ENCODE measurements at regions not wholly inside any gene's neighbourhood (a gene's known extent, or its start where the extent isn't known, plus 50 kb on each side); places are given as distances from the start of the nearest gene placed in this dataset.

DNA sequence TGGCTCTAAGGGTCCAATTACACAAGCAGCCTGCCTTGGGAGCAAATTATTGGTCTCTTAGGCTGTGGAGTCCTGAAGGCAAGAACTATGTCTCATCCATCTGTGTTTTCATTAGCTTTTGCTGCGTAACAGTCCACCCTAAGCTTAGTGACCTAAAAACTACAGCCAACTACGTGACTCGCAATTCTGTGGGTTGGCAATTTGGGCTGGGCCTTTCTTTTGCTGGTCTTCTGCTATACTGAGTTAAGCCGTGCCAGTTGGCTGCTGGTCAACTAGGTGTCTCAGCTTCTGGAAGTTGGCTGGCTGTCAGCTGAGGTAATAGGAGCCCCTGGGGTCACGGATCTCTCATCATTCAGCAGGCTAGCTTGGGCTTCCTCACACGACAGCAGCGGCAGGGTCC is 205.6 kb upstream of the S100G start:
- H3K4me3 ChIP-seq: no peak overlapping the region
- H3K36me3 ChIP-seq (ENCODE audit: low read depth, missing control alignments): no peaks in the 10 kb centered on the region
- no peak overlapping the region for H3K27ac ChIP-seq
- WGBS, 2 donors: 75 to 100% methylated on average over 4 to 5 of the region's 7 CpGs
- no peak for DNase-seq
- intact Hi-C loops (cut with DNase I; ENCODE audit: low total_unique reads): no loop called here
- no peaks in the 10 kb centered on the region for H3K9me3 ChIP-seq
- no peaks in the 10 kb centered on the region for H3K27me3 ChIP-seq
- TF ChIP-seq, protein P1, sequence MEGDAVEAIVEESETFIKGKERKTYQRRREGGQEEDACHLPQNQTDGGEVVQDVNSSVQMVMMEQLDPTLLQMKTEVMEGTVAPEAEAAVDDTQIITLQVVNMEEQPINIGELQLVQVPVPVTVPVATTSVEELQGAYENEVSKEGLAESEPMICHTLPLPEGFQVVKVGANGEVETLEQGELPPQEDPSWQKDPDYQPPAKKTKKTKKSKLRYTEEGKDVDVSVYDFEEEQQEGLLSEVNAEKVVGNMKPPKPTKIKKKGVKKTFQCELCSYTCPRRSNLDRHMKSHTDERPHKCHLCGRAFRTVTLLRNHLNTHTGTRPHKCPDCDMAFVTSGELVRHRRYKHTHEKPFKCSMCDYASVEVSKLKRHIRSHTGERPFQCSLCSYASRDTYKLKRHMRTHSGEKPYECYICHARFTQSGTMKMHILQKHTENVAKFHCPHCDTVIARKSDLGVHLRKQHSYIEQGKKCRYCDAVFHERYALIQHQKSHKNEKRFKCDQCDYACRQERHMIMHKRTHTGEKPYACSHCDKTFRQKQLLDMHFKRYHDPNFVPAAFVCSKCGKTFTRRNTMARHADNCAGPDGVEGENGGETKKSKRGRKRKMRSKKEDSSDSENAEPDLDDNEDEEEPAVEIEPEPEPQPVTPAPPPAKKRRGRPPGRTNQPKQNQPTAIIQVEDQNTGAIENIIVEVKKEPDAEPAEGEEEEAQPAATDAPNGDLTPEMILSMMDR (IDR thresholded peaks at IDR 0.05): no peak
- no peak for TF ChIP-seq POLR2A (IDR thresholded peaks at IDR 0.05)
- no peaks in the 10 kb centered on the region for H3K4me1 ChIP-seq

DNA sequence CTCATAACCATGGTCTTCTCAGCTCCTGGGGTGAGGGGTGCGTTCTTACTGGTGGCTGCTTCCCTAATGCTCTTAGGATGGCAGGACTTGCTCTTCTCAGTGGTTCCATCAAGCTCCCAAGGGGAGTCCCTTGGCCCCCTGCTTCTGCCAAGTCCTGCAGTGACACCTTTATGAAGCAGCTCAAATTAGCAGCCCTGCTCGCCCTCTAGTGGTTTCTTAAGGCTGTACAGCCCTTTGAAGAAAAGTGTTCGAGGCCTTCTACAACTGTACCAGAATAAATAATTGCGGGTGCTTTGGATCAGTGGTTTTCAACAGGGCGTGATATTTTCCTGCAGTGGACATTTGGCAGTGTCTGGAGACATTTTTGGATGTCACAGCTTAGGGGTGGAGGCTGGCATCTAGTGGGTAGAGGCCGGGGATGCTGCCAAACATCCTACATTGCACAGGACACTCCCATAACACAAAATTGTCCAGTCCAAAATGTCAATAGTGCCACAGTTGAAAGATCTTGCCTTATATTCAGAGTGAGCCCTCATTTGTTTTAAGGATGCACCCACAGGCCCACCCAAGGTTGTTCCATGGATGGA is 204.7 kb upstream of the S100G start:
- H3K4me3 ChIP-seq: no peak overlapping the region
- no peaks in the 10 kb centered on the region for H3K4me1 ChIP-seq
- 48 to 66% methylated on average over 4 to 6 of the region's 6 CpGs for WGBS, 2 donors
- H3K9me3 ChIP-seq: no peaks in the 10 kb centered on the region
- no peaks in the 10 kb centered on the region for H3K36me3 ChIP-seq (ENCODE audit: low read depth, missing control alignments)
- H3K27me3 ChIP-seq: no peaks in the 10 kb centered on the region
- no peak for TF ChIP-seq POLR2A (IDR thresholded peaks at IDR 0.05)
- TF ChIP-seq, protein P1 (IDR thresholded peaks at IDR 0.05): peak in 2 of 3 experiments; percentile 10 to 44
- H3K27ac ChIP-seq: no peak overlapping the region
- peak; percentile 35 for DNase-seq
- intact Hi-C loops (cut with DNase I; ENCODE audit: low total_unique reads): no loop called here

DNA sequence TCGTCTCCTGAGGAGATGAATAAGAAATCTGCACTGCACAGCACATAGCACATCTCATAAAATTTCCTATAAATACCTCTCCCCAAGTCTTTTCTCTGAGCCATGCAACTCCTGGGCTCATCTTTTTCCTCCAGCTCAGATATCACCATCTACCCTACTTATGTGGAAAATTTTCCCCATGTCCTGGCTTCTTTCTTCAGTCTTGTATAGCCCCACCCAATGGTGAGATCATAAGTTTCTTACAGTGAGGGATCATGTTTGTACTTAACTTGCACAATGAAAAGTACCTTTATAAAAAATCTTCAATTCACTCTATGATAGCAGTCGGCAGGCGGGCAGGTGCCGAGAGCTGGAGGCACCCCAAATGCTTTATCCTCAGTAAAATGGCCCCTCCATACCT is 198.6 kb upstream of the S100G start:
- DNase-seq: no peak
- intact Hi-C loops (cut with DNase I; ENCODE audit: low total_unique reads): no loop called here
- TF ChIP-seq POLR2A (IDR thresholded peaks at IDR 0.05): no peak
- TF ChIP-seq, protein P1 (IDR thresholded peaks at IDR 0.05): no peak
- no peak overlapping the region for H3K4me3 ChIP-seq
- H3K27ac ChIP-seq: no peak overlapping the region
- H3K27me3 ChIP-seq: no peaks in the 10 kb centered on the region
- no peaks in the 10 kb centered on the region for H3K9me3 ChIP-seq
- WGBS, 2 donors: 93% methylated on average over 4 of the region's 4 CpGs
- H3K4me1 ChIP-seq: no peaks in the 10 kb centered on the region
- H3K36me3 ChIP-seq (ENCODE audit: low read depth, missing control alignments): no peaks in the 10 kb centered on the region

DNA sequence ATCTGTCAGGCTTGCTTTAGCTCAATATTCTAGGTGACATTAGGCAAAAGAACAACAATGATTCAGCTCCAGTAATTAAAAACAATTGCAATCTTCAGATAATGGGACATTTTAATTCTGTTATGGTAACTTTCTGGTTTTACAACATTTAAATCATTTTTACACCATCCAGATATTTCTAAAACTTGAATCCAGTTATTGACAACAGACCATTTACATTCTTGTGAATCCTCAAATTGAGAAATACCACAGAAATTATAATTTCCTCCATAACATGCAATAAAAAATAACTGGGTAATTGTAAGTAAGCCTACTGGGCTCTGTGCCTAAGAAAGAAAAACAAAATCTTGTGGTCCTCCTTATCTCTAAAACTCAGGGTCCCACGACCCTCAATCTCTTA is 195.0 kb upstream of the S100G start:
- intact Hi-C loops (cut with DNase I; ENCODE audit: low total_unique reads): no loop called here
- Histone ChIP-seq H3K4me1 (no peaks in the 10 kb centered on the region), H3K27me3 (no peaks in the 10 kb centered on the region), H3K27ac (no peak overlapping the region), H3K9me3 (no peaks in the 10 kb centered on the region), H3K36me3 (ENCODE audit: low read depth, missing control alignments) (no peaks in the 10 kb centered on the region), H3K4me3 (no peak overlapping the region)
- TF ChIP-seq, protein P1 (IDR thresholded peaks at IDR 0.05): no peak
- no peak for TF ChIP-seq POLR2A (IDR thresholded peaks at IDR 0.05)
- DNase-seq: no peak
- 20 to 33% methylated on average over 1 of the region's 1 CpG for WGBS, 2 donors

DNA sequence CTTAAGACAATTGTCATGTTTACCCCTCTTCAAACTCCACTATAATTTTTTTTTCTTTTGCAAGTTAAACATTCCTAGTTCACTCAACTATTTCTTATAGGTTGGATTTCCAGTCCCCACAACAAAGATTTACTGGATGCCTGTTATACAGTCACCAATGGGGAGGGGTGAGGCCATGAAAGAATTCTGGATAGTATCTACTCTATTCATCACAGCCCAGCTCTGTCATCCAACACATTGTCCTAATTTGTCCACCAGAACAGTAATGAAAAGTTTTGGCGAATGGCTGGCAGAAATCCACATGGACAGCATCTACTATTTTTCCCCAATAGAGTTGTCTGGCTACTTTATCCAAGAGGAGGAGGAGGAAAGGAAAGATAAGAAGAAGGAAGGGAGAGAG is 192.7 kb upstream of the S100G start:
- intact Hi-C loops (cut with DNase I; ENCODE audit: low total_unique reads): no loop called here
- DNase-seq: no peak
- no peaks in the 10 kb centered on the region for H3K9me3 ChIP-seq
- no peak overlapping the region for H3K27ac ChIP-seq
- H3K4me3 ChIP-seq: no peak overlapping the region
- WGBS, 2 donors: 86 to 92% methylated on average over 1 of the region's 1 CpG
- TF ChIP-seq POLR2A (IDR thresholded peaks at IDR 0.05): no peak
- TF ChIP-seq, protein P1 (IDR thresholded peaks at IDR 0.05): no peak
- no peaks in the 10 kb centered on the region for H3K4me1 ChIP-seq
- no peaks in the 10 kb centered on the region for H3K36me3 ChIP-seq (ENCODE audit: low read depth, missing control alignments)
- H3K27me3 ChIP-seq: no peaks in the 10 kb centered on the region

Measured in testis (tissue), 2 donors.